ENCODE measurements at regions not wholly inside any gene's neighbourhood (a gene's known extent, or its start where the extent isn't known, plus 50 kb on each side); places are given as distances from the start of the nearest gene placed in this dataset.

DNA sequence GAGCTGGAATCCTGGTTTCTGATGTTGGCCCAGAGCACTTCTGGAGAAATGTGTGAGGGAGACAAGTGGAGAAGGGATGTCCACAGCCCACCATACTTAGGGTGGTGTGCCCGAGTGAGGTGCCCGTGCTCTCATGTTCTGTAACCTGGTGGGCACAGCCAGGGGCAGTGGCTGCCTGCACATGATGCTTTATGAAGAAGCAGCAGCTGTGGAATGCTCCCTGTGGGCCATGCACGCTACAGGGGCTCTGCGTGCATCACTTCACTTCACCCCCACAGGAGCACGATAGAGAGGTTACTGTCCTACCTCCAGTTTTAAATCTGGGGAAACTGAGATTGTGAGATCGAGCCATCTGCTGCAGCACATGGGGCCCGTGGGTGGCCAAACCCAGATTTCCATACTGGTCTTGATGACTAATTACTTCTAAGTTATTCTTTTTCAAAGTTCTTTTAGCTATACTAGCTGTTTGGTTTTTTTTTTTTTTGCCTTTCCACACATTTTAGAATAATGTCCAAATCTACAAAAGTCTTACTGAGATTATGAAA, 441.6 kb downstream of the GADD45G start:
- TF ChIP-seq JUND (IDR thresholded peaks at IDR 0.05; ENCODE audit: low read length) (no peak), FOSL1 (IDR thresholded peaks at IDR 0.05; ENCODE audit: insufficient read depth, low read depth, low read length) (no peak)

Measured in H1 (cell line).